AG04450 (cell line): ENCODE measurements at regions not wholly inside any gene's neighbourhood (a gene's known extent, or its start where the extent isn't known, plus 50 kb on each side); places are given as distances from the start of the nearest gene placed in this dataset.
"Not testable (repeated sequence)": the region's sequence is repeated elsewhere in the genome, so short reads cannot be mapped to it uniquely, and the experiment has no call there.

Experiments used
- CTCF ChIA-PET: fragments of 300-600, 350-600 bp; formaldehyde crosslinking; extraction: SDS; loops from one replicate; lab custom pipeline; 2022; ENCODE audit warnings: antibody characterized with exemption, inconsistent platforms; lab: Charles Lee
- POLR2A ChIA-PET: fragments of 350-600 bp; formaldehyde crosslinking; extraction: SDS; loops from one replicate; lab custom pipeline; 2021; ENCODE audit warnings: antibody characterized with exemption, inconsistent platforms; lab: Yijun Ruan, JAX
- DNase-seq: peaks from one replicate; pipeline ENCODE4 v3.0.0-alpha.2; 2011; ENCODE audit warnings: low read depth, low spot score
- H3K27ac ChIP-seq: one replicate; pipeline ENCODE4 v1.5.1; 2012; ENCODE audit warnings: low read depth, low read length, control low read depth
- H3K27me3 ChIP-seq: one replicate; pipeline ENCODE4 v1.6.0; 2012; ENCODE audit warnings: low read length; ENCODE audit not compliant: control insufficient read depth, insufficient read depth
- H3K4me3 ChIP-seq: 2 replicates; pipeline ENCODE4 v1.5.1; 2011; ENCODE audit warnings: mild to moderate bottlenecking, low read depth, low read length, control low read depth
- H3K9me3 ChIP-seq: 2 replicates; pipeline ENCODE4 v1.5.1; 2012; ENCODE audit warnings: low read length; ENCODE audit not compliant: control insufficient read depth, insufficient read depth
- CTCF ChIP-seq: IDR thresholded peaks from 2 replicates; pipeline ENCODE4 v1.5.1; 2011; ENCODE audit warnings: low read depth, low read length, control low read depth, inconsistent platforms

GRCh38 chr1:83427566-83427965 lies 571.4 kb downstream of the TTLL7 start:
- H3K27me3 ChIP-seq, H3K9me3 ChIP-seq, H3K4me3 ChIP-seq, DNase-seq, H3K27ac ChIP-seq, CTCF ChIA-PET, POLR2A ChIA-PET: not testable (repeated sequence)

DNA sequence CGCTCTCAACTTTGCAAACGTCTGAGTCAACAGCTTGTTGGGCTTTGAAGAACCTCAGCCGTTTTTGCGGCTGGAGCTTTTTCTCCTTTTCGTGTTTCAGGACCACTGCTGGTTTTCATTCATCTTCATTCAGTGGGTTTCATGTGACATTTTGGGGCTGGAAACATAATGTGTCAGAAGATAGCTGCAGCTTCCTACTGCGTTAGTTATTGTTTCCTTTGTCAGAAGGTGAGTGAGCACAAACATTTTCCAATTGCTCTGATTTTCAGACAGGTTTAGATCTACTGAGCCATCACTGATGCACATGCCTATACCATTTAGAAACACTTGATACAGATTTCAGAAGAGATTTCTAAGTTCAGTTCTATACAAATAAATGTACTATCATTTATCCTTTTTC lies 575.5 kb downstream of the TTLL7 start:
- POLR2A ChIA-PET, CTCF ChIA-PET: not testable (repeated sequence)

GRCh38 chr1:83418558-83418957 lies 580.4 kb downstream of the TTLL7 start:
- ChIA-PET CTCF (no interaction called here), POLR2A (no interaction called here)
- H3K27ac ChIP-seq: no peak overlapping the region
- no peak for TF ChIP-seq CTCF
- H3K9me3 ChIP-seq: no peaks in the 10 kb centered on the region
- no peak overlapping the region for H3K4me3 ChIP-seq
- H3K27me3 ChIP-seq: no peaks in the 10 kb centered on the region
- DNase-seq: no peak

More for the DNA sequence above, 575.5 kb downstream of the TTLL7 start:
- H3K27ac ChIP-seq, H3K27me3 ChIP-seq, DNase-seq, H3K4me3 ChIP-seq, H3K9me3 ChIP-seq: not testable (repeated sequence)

- H3K4me3 ChIP-seq, POLR2A ChIA-PET, H3K9me3 ChIP-seq, H3K27ac ChIP-seq, H3K27me3 ChIP-seq, CTCF ChIA-PET, DNase-seq: not testable (repeated sequence)
Observed at GRCh38 chr1:83413839-83414107, 585.2 kb downstream of the TTLL7 start.

DNA sequence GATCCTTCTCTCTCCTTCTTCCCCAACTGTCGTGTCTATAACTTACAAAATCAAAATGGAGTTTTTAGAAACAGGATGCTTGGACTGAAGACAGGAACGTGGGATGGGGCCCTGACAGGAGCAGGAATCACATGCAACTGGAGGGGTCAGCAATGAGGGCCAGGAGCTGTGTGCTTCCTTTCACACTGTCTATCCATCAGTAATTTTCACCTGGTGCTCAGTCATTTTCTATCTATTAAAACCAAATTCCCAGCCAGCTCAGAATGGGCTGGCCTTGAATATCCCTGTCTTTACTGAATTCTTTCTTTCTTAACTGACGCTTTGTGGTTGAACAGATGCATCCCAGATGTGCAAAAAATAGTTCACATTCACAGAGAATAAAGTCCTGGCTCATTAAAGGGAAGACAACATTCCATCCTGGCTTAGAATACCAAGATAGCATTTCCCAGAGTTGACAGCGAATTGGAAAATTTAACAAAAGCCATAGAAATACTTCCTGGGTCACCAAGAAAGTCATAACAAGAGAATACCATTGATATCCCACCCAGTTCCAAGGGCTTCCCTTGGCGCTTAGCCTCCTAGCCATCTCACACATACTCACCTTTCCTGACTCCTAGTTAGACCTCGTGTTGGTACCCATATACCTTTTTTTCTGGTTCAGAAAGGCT lies 588.1 kb downstream of the TTLL7 start:
- CTCF ChIA-PET, POLR2A ChIA-PET, DNase-seq, H3K27ac ChIP-seq, H3K9me3 ChIP-seq, H3K4me3 ChIP-seq, H3K27me3 ChIP-seq: not testable (repeated sequence)

DNA sequence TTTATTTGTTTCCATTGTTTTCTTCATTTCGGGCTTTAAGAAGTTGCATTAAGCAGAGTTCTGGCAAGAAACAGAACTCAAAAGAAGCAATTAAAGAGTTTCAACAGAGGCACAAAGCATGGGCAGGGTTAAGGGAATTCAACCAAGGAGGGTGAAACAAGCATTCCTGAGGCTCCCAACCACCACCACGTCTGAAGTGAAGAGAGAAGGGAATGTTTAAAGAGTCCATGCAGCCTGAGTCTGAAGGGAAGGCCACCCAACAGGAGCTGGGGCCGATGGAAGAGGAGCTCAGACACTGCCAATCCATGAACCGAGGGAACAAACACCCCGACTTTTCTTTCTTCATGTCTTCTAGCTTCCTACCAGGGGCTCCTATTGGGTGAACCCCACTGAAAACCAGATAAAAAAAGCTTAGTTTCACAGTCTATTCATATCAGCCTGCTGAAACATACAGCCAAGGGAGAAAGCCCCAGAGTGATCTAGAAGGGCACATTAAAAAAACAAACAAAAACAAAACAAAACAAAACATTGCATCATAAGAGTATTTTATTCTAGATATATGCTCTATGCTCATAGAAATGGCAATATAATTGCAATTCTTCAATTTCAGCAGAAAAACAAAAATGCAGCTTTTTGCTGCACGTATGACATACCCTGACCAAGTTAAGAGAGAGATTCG lies 592.1 kb downstream of the TTLL7 start:
- H3K9me3 ChIP-seq, H3K27me3 ChIP-seq, POLR2A ChIA-PET, DNase-seq, CTCF ChIA-PET, H3K4me3 ChIP-seq, H3K27ac ChIP-seq: not testable (repeated sequence)

- H3K27ac ChIP-seq, POLR2A ChIA-PET, DNase-seq, H3K27me3 ChIP-seq, H3K9me3 ChIP-seq, H3K4me3 ChIP-seq, CTCF ChIA-PET: not testable (repeated sequence)
Observed at GRCh38 chr1:83405789-83406188, 593.1 kb downstream of the TTLL7 start.

DNA sequence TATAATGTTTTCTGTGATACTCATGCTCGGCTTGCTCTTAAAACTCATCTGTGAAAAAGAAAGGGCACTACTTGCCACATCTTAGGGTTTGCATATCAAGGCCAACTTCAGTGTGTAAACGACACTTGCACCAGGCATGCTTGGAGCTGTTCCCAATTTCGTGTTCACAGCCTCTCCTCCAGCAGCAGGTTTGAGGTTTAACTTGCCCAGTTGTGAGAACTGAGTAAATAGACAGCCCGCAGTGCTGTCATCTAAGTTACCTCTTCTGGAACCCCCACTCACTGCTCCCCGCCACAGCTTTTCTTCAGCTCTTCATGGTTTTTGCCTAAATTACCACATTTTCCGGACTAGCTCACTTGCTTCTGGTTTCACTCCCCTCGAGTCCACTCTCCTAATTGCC lies 595.4 kb downstream of the TTLL7 start:
- H3K27me3 ChIP-seq, CTCF ChIA-PET, H3K4me3 ChIP-seq, H3K9me3 ChIP-seq, DNase-seq, H3K27ac ChIP-seq, POLR2A ChIA-PET: not testable (repeated sequence)

GRCh38 chr1:83401146-83401545 lies 597.8 kb downstream of the TTLL7 start:
- CTCF ChIA-PET, POLR2A ChIA-PET: not testable (repeated sequence)

DNA sequence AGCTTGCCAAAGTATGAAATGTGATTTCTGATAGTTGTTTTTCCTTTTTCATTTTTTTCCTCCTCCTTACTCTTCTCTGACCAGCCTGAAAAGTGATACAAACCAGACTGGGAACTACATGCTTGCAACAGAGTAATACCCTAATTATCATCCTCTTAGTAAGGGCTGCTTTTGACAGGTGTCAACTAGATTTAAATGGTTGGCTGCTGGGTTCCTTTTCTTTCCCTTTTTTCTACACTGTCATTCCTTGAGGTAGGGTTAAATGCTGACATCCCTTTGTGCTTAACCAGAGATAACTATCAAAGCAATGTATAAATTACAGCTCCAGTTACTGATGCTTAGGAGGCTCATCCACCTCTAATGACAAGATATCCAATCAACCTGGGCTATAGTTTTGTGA lies 598.8 kb downstream of the TTLL7 start:
- DNase-seq, H3K27me3 ChIP-seq, CTCF ChIA-PET, H3K9me3 ChIP-seq, POLR2A ChIA-PET, H3K4me3 ChIP-seq, H3K27ac ChIP-seq: not testable (repeated sequence)

More at GRCh38 chr1:83401146-83401545, 597.8 kb downstream of the TTLL7 start:
- not testable (repeated sequence) for H3K9me3 ChIP-seq, H3K27ac ChIP-seq, H3K27me3 ChIP-seq, H3K4me3 ChIP-seq, DNase-seq

- H3K27ac ChIP-seq, H3K27me3 ChIP-seq, DNase-seq, H3K4me3 ChIP-seq, CTCF ChIA-PET, POLR2A ChIA-PET, H3K9me3 ChIP-seq: not testable (repeated sequence)
Observed at GRCh38 chr1:83398125-83398524, 600.8 kb downstream of the TTLL7 start.
